WTC11 (cell line): ENCODE measurements at regions not wholly inside any gene's neighbourhood (a gene's known extent, or its start where the extent isn't known, plus 50 kb on each side); places are given as distances from the start of the nearest gene placed in this dataset.

Source experiments
- ATAC-seq: fragments of 200-7000 bp; cut with Tn5 transposase; 2 replicates; pipeline ENCODE4 v1.10.0; 2021; ENCODE audit warnings: mild to moderate bottlenecking, moderate library complexity
- CTCF ChIA-PET: fragments of 300-600 bp; sonication (Branson Sonifier 250); formaldehyde crosslinking; loops from one replicate; lab custom pipeline; 2021; ENCODE audit warnings: antibody characterized with exemption; lab: Charles Lee
- POLR2A ChIA-PET: fragments of 350-600 bp; sonication (Branson Sonifier 250); formaldehyde crosslinking; loops from one replicate; lab custom pipeline; 2021; ENCODE audit warnings: antibody characterized with exemption; lab: Charles Lee
- DNase-seq: peaks from one replicate; pipeline ENCODE4 v3.0.0; 2021; ENCODE audit warnings: low spot score
- H3K27ac Mint-ChIP-seq: 2 replicates; pipeline ENCODE4 v1.8.0; 2021; ENCODE audit warnings: mixed read lengths
- H3K27me3 Mint-ChIP-seq: 2 replicates; pipeline ENCODE4 v1.8.0; 2021; ENCODE audit warnings: low read depth, mild to moderate bottlenecking, moderate library complexity, mixed read lengths
- H3K36me3 Mint-ChIP-seq: 2 replicates; pipeline ENCODE4 v1.8.0; 2021; ENCODE audit warnings: mixed read lengths
- H3K4me1 Mint-ChIP-seq: 2 replicates; pipeline ENCODE4 v1.8.0; 2022; ENCODE audit warnings: mixed read lengths
- H3K4me3 Mint-ChIP-seq: 2 replicates; pipeline ENCODE4 v1.8.0; 2021; ENCODE audit warnings: mild to moderate bottlenecking, moderate library complexity, mixed read lengths
- H3K9me3 Mint-ChIP-seq: 2 replicates; pipeline ENCODE4 v1.8.0; 2021; ENCODE audit warnings: mixed read lengths
- ATF1 ChIP-seq: sonication (generic); formaldehyde crosslinking; IDR thresholded peaks from 2 replicates; pipeline ENCODE4 v1.8.1; 2023; ENCODE audit warnings: mild to moderate bottlenecking, moderate library complexity, missing genetic modification reagents
- CTCF ChIP-seq: fragments of 200-600 bp; IDR thresholded peaks from 2 replicates; pipeline ENCODE4 v1.8.0; 2022; ENCODE audit warnings: antibody characterized with exemption
- E2F4 ChIP-seq: sonication (generic); formaldehyde crosslinking; IDR thresholded peaks from 2 replicates; pipeline ENCODE4 v1.8.1; 2022; ENCODE audit warnings: low read depth, mild to moderate bottlenecking, moderate library complexity, missing genetic modification reagents, borderline replicate concordance
- FOXP1 ChIP-seq: sonication (generic); formaldehyde crosslinking; IDR thresholded peaks from 2 replicates; pipeline ENCODE4 v1.8.0; 2022; ENCODE audit warnings: missing genetic modification reagents, mild to moderate bottlenecking, moderate library complexity, borderline replicate concordance
- GABPB1 ChIP-seq: sonication (generic); formaldehyde crosslinking; IDR thresholded peaks from 2 replicates; pipeline ENCODE4 v1.8.1; 2023; ENCODE audit warnings: mild to moderate bottlenecking, missing genetic modification reagents
- GTF2I ChIP-seq: fragments of 250-450 bp; sonication (Bioruptor Pico); conservative IDR thresholded peaks from 2 replicates; pipeline ENCODE4 v1.4.0; 2021; ENCODE audit warnings: mild to moderate bottlenecking
- HMGA2 ChIP-seq: fragments of 250-450 bp; sonication (Bioruptor Pico); IDR thresholded peaks from 2 replicates; pipeline ENCODE4 v1.4.0; 2021; ENCODE audit warnings: mild to moderate bottlenecking, moderate library complexity
- HMGXB4 ChIP-seq: sonication (generic); formaldehyde crosslinking; IDR thresholded peaks from 2 replicates; pipeline ENCODE4 v1.8.1; 2023; ENCODE audit warnings: mild to moderate bottlenecking, moderate library complexity, missing genetic modification reagents
- MLX ChIP-seq: sonication (generic); formaldehyde crosslinking; IDR thresholded peaks from 2 replicates; pipeline ENCODE4 v1.8.1; 2023; ENCODE audit warnings: mild to moderate bottlenecking, missing genetic modification reagents, moderate library complexity
- NFYB ChIP-seq: sonication (generic); formaldehyde crosslinking; conservative IDR thresholded peaks from 2 replicates; pipeline ENCODE4 v1.8.0; 2022; ENCODE audit warnings: low read depth, missing genetic modification reagents
- STAT6 ChIP-seq: sonication (generic); formaldehyde crosslinking; conservative IDR thresholded peaks from 2 replicates; pipeline ENCODE4 v1.8.1; 2023; ENCODE audit warnings: mild to moderate bottlenecking, low read depth, missing genetic modification reagents, moderate library complexity
- ZMAT4 ChIP-seq: fragments of 250-450 bp; sonication (Bioruptor Pico); IDR thresholded peaks from 2 replicates; pipeline ENCODE4 v1.9.0; 2021; ENCODE audit warnings: mild to moderate bottlenecking
- ZNF121 ChIP-seq: sonication (generic); formaldehyde crosslinking; IDR thresholded peaks from 2 replicates; pipeline ENCODE4 v1.8.0; 2023; ENCODE audit warnings: missing genetic modification reagents
- ZNF219 ChIP-seq: sonication (generic); formaldehyde crosslinking; IDR thresholded peaks from 2 replicates; pipeline ENCODE4 v1.8.0; 2023; ENCODE audit warnings: missing genetic modification reagents, mild to moderate bottlenecking, borderline replicate concordance
- ZNF512 ChIP-seq: sonication (generic); formaldehyde crosslinking; IDR thresholded peaks from 2 replicates; pipeline ENCODE4 v1.8.1; 2022; ENCODE audit warnings: missing genetic modification reagents, borderline replicate concordance

- no peak for TF ChIP-seq CTCF
- TF ChIP-seq E2F4 (CRISPR knock-in tag): no peak
- TF ChIP-seq, all 79 proteins: peak for 0
These were observed 90.6 kb upstream of the ANKRD30BL start (continued) for GRCh38 chr2:132252191-132252893.

- CTCF ChIA-PET: no interaction called here
- no peak for ATAC-seq
- POLR2A ChIA-PET: no interaction called here
- no peak overlapping the region for H3K27ac Mint-ChIP-seq
- peaks cover 41% of the 10 kb centered on the region for H3K36me3 Mint-ChIP-seq
- DNase-seq: no peak
- H3K27me3 Mint-ChIP-seq: peaks cover 17% of the 10 kb centered on the region
- H3K4me1 Mint-ChIP-seq: no peaks in the 10 kb centered on the region
- peaks cover 40% of the 10 kb centered on the region for H3K9me3 Mint-ChIP-seq
- TF ChIP-seq ATF1 (CRISPR knock-in tag): no peak
- TF ChIP-seq E2F4 (CRISPR knock-in tag): no peak
- no peak for TF ChIP-seq ZNF121 (CRISPR knock-in tag)
- TF ChIP-seq ZMAT4 (CRISPR knock-in tag): no peak
- TF ChIP-seq GTF2I (CRISPR knock-in tag): no peak
- no peak for TF ChIP-seq GABPB1 (CRISPR knock-in tag)
- no peak for TF ChIP-seq ZNF512 (CRISPR knock-in tag)
- no peak for TF ChIP-seq NFYB (CRISPR knock-in tag)
- no peak for TF ChIP-seq FOXP1 (CRISPR knock-in tag)
- no peak for TF ChIP-seq HMGXB4
- TF ChIP-seq ZNF219 (CRISPR knock-in tag): no peak
- no peak for TF ChIP-seq STAT6 (CRISPR knock-in tag)
- no peak for TF ChIP-seq HMGA2 (CRISPR knock-in tag)
- no peak for TF ChIP-seq MLX
- no peak overlapping the region for H3K4me3 Mint-ChIP-seq
These were observed 91.1 kb upstream of the ANKRD30BL start for GRCh38 chr2:132252894-132253264.
